SK-N-SH (cell line): ENCODE measurements at regions not wholly inside any gene's neighbourhood (a gene's known extent, or its start where the extent isn't known, plus 50 kb on each side); places are given as distances from the start of the nearest gene placed in this dataset.
A peak's percentile ranks its signal among the peaks of the same experiment; 100 is the strongest.

Source experiments
- CTCF ChIA-PET: fragments of 300-600, 350-600 bp; formaldehyde crosslinking; extraction: SDS; loops from one replicate; lab custom pipeline; 2021; lab: Yijun Ruan, JAX
- POLR2A ChIA-PET: fragments of 350-600 bp; sonication (Branson Sonifier 250); formaldehyde crosslinking; extraction: SDS; loops from one replicate; lab custom pipeline; 2020; ENCODE audit warnings: antibody characterized with exemption, inconsistent platforms; lab: Yijun Ruan, JAX
- DNase-seq: peaks from one replicate; pipeline ENCODE4 v3.0.0; 2012
- H2AFZ ChIP-seq: fragments of 200-600 bp; sonication (generic); 2 replicates; pipeline ENCODE4 v1.8.1; 2016; ENCODE audit warnings: antibody characterized with exemption, mild to moderate bottlenecking, low read depth
- H3F3A ChIP-seq: fragments of 200-600 bp; sonication (generic); replicated peaks from 2 replicates; pipeline ENCODE3; 2016; ENCODE audit warnings: antibody characterized with exemption, mild to moderate bottlenecking; ENCODE audit not compliant: insufficient read depth
- H3K27ac ChIP-seq, 2 experiments: fragments of 200-500 bp in 1 of 2; fragments of 200-600 bp in 1 of 2; sonication (Bioruptor generic) in 1 of 2; sonication (generic), shearing (Covaris generic) in 1 of 2; 2 replicates each; pipeline versions ENCODE4 v1.5.1 to v1.6.1; 2014 to 2016; ENCODE audit warnings: low read depth in 2 of 2, inconsistent platforms in 1 of 2, low read length in 1 of 2, mild to moderate bottlenecking in 1 of 2, mixed read lengths in 1 of 2
- H3K27me3 ChIP-seq: fragments of 200-600 bp; sonication (generic), shearing (Covaris generic); 2 replicates; pipeline ENCODE4 v1.6.1; 2016; ENCODE audit warnings: mixed run types; ENCODE audit not compliant: insufficient read depth
- H3K36me3 ChIP-seq, 2 experiments: fragments of 200-500 bp in 1 of 2; fragments of 200-600 bp in 1 of 2; sonication (Bioruptor generic) in 1 of 2; sonication (generic) in 1 of 2; replicated peaks in 1 of 2; 2 replicates each; pipeline versions ENCODE3 to v1.5.1; 2014 to 2016; ENCODE audit warnings: low read length in 1 of 2, mild to moderate bottlenecking in 1 of 2; ENCODE audit not compliant: insufficient read depth in 2 of 2, control insufficient read depth in 1 of 2
- H3K4me1 ChIP-seq, 2 experiments: fragments of 200-500 bp in 1 of 2; fragments of 200-600 bp in 1 of 2; sonication (Bioruptor generic) in 1 of 2; sonication (generic), shearing (Covaris generic) in 1 of 2; 2 replicates each; pipeline versions ENCODE4 v1.5.1 to v1.6.1; 2014 to 2016; ENCODE audit warnings: low read depth in 1 of 2, low read length in 1 of 2, mixed run types in 1 of 2; ENCODE audit not compliant: insufficient read depth in 2 of 2, control insufficient read depth in 1 of 2
- H3K4me2 ChIP-seq: fragments of 200-600 bp; sonication (generic), shearing (Covaris generic); 2 replicates; pipeline ENCODE4 v1.6.1; 2017; ENCODE audit warnings: mixed run types
- H3K4me3 ChIP-seq, 2 experiments: fragments of 200-500 bp in 1 of 2; fragments of 200-600 bp in 1 of 2; sonication (Bioruptor generic) in 1 of 2; sonication (generic), shearing (Covaris generic) in 1 of 2; 2 replicates each; pipeline versions ENCODE4 v1.5.1 to v1.8.1; 2014 to 2016; ENCODE audit warnings: low read depth in 2 of 2, inconsistent platforms in 1 of 2, low read length in 1 of 2, mild to moderate bottlenecking in 1 of 2, mixed read lengths in 1 of 2, moderate library complexity in 1 of 2
- H3K79me2 ChIP-seq: fragments of 200-600 bp; sonication (generic); 2 replicates; pipeline ENCODE4 v1.8.1; 2017; ENCODE audit warnings: mild to moderate bottlenecking; ENCODE audit not compliant: insufficient read depth
- H3K9ac ChIP-seq: fragments of 200-600 bp; sonication (generic); 2 replicates; pipeline ENCODE4 v1.6.1; 2017; ENCODE audit warnings: mixed run types
- H3K9me2 ChIP-seq: fragments of 200-600 bp; sonication (generic); 2 replicates; pipeline ENCODE4 v1.6.1; 2017; ENCODE audit warnings: mixed run types
- H3K9me3 ChIP-seq: fragments of 200-600 bp; sonication (generic); 2 replicates; pipeline ENCODE4 v1.6.1; 2017; ENCODE audit warnings: mixed run types, mild to moderate bottlenecking, moderate library complexity
- H4K20me1 ChIP-seq: fragments of 200-600 bp; sonication (generic); 2 replicates; pipeline ENCODE4 v1.6.1; 2017; ENCODE audit warnings: mild to moderate bottlenecking, mixed run types; ENCODE audit not compliant: insufficient read depth
- CHD2 ChIP-seq: fragments of 150-350 bp; IDR thresholded peaks from 2 replicates; pipeline ENCODE4 v1.6.1; 2018; ENCODE audit warnings: low read length; ENCODE audit not compliant: partially characterized antibody
- CTCF ChIP-seq: fragments of 200-600 bp; sonication (generic); IDR thresholded peaks from 2 replicates; pipeline ENCODE4 v1.6.1; 2017; ENCODE audit warnings: antibody characterized with exemption, mild to moderate bottlenecking, moderate library complexity
- EP300 ChIP-seq, 2 experiments: IDR thresholded peaks; 2 replicates each; pipeline versions ENCODE4 v1.4.0 to v1.6.1; 2012; ENCODE audit warnings: borderline replicate concordance in 1 of 2, low read depth in 1 of 2, low read length in 1 of 2
- FOSL2 ChIP-seq: IDR thresholded peaks from 2 replicates; pipeline ENCODE4 v1.4.0; 2012; ENCODE audit warnings: low read depth, mild to moderate bottlenecking, moderate library complexity, borderline replicate concordance
- FOXJ3 ChIP-seq: sonication (generic); formaldehyde crosslinking; IDR thresholded peaks from 2 replicates; pipeline ENCODE4 v1.5.1; 2020; ENCODE audit warnings: mild to moderate bottlenecking, missing genetic modification reagents
- FOXM1 ChIP-seq: IDR thresholded peaks from 2 replicates; pipeline ENCODE4 v1.4.0; 2012; ENCODE audit warnings: low read depth, mild to moderate bottlenecking
- GATA2 ChIP-seq: sonication (generic); formaldehyde crosslinking; IDR thresholded peaks from 2 replicates; pipeline ENCODE4 v1.5.0; 2020; ENCODE audit warnings: mild to moderate bottlenecking, missing genetic modification reagents
- JUND ChIP-seq: IDR thresholded peaks from 2 replicates; pipeline ENCODE4 v1.4.0; 2012
- MAX ChIP-seq: IDR thresholded peaks from 2 replicates; pipeline ENCODE4 v1.4.0; 2012; ENCODE audit warnings: low read depth
- MXI1 ChIP-seq: IDR thresholded peaks from 2 replicates; pipeline ENCODE4 v1.6.1; 2012; ENCODE audit warnings: mild to moderate bottlenecking, low read depth, low read length, improper control_type of control experiment
- NRF1 ChIP-seq: IDR thresholded peaks from 2 replicates; pipeline ENCODE4 v1.6.1; 2012; ENCODE audit warnings: low read depth, mild to moderate bottlenecking, low read length
- PBX3 ChIP-seq: IDR thresholded peaks from 2 replicates; pipeline ENCODE4; 2012
- POLR2AphosphoS5 ChIP-seq: IDR thresholded peaks from 2 replicates; pipeline ENCODE4 v1.6.1; 2012; ENCODE audit warnings: low read depth, low read length
- RAD21 ChIP-seq: IDR thresholded peaks from 2 replicates; pipeline ENCODE4 v1.6.1; 2012; ENCODE audit warnings: mild to moderate bottlenecking, low read length
- RCOR1 ChIP-seq: fragments of 150-350 bp; IDR thresholded peaks from 2 replicates; pipeline ENCODE4 v1.6.1; 2017; ENCODE audit warnings: antibody characterized with exemption, low read length
- REST ChIP-seq: IDR thresholded peaks from 2 replicates; pipeline ENCODE4 v1.6.1; 2012; ENCODE audit warnings: mild to moderate bottlenecking, low read depth, low read length, moderate library complexity
- SIN3A ChIP-seq: IDR thresholded peaks from 2 replicates; pipeline ENCODE4 v1.6.1; 2012; ENCODE audit warnings: low read depth, mild to moderate bottlenecking, low read length, moderate library complexity, borderline replicate concordance
- TAF1 ChIP-seq: IDR thresholded peaks from 2 replicates; pipeline ENCODE4 v1.6.1; 2012; ENCODE audit warnings: low read depth, mild to moderate bottlenecking, low read length, moderate library complexity, borderline replicate concordance
- TCF12 ChIP-seq: IDR thresholded peaks from 2 replicates; pipeline ENCODE4 v1.4.0; 2012
- TEAD4 ChIP-seq: IDR thresholded peaks from 2 replicates; pipeline ENCODE4 v1.4.0; 2012; ENCODE audit warnings: mild to moderate bottlenecking, borderline replicate concordance; ENCODE audit not compliant: insufficient read depth
- YY1 ChIP-seq: IDR thresholded peaks from 2 replicates; pipeline ENCODE4 v1.4.0; 2012; ENCODE audit warnings: low read depth, mild to moderate bottlenecking
- WGBS: methylation state at CpG from one replicate; pipeline ENCODE4 v1.1.6; 2017; ENCODE audit warnings: low lambda C conversion rate; 5-methylcytosine and 5-hydroxymethylcytosine counted together

GRCh38 chr10:9297580-9297979, 1243.1 kb downstream of the GATA3 start:
- Histone ChIP-seq H3K27ac (peak overlapping the region in 1 of 2 experiments; percentile 100; a peak in 2 of 4 replicates), H2AFZ (no peak overlapping the region), H3K9me2 (no peaks in the 10 kb centered on the region), H3K4me1 (peaks cover 0 to 38% of the 10 kb centered on the region in 2 experiments; a peak in 2 of 4 replicates), H3K79me2 (no peaks in the 10 kb centered on the region), H3K36me3 (no peaks in the 10 kb centered on the region), H3K27me3 (no peaks in the 10 kb centered on the region), H3K9me3 (no peaks in the 10 kb centered on the region), H4K20me1 (no peaks in the 10 kb centered on the region), H3K9ac (no peak overlapping the region), H3K4me2 (no peak overlapping the region), H3K4me3 (no peak overlapping the region), H3F3A (no peaks in the 10 kb centered on the region)
- WGBS, result 47% methylated on average over 3 of the region's 3 CpGs
- POLR2A ChIA-PET, result no interaction called here
- peak; percentile 32 for DNase-seq
- CTCF ChIA-PET, result interaction anchor here (1.9 to 2.1 kb wide), 2 partner anchors 58 to 60 kb away, joined by 6 to 9 read pairs; no protein-coding TSS in a partner anchor
- no peak for TF ChIP-seq SIN3A
- TF ChIP-seq NRF1, result no peak
- TF ChIP-seq YY1, result no peak
- TF ChIP-seq POLR2AphosphoS5, result no peak
- 0 out of 2 replicates have a peak, but pooled peaks have one; percentile 26 for TF ChIP-seq PBX3
- TF ChIP-seq GATA2 (CRISPR knock-in tag), result peak; percentile 87
- no peak for TF ChIP-seq TAF1
- TF ChIP-seq CTCF, result no peak
- TF ChIP-seq EP300 (IDR thresholded peaks at IDR 0.05; ENCODE audit: borderline replicate concordance in 1 of 2, low read depth in 1 of 2, low read length in 1 of 2), result peak; percentile 11 to 96; a peak in 2 of 4 replicates
- TF ChIP-seq MXI1, result peak; percentile 91
- TF ChIP-seq MAX, result no peak
- peak; percentile 79 for TF ChIP-seq RCOR1
- TF ChIP-seq TCF12, result peak; percentile 44
- no peak for TF ChIP-seq FOXM1
- TF ChIP-seq TEAD4, result no peak
- TF ChIP-seq FOXJ3 (CRISPR knock-in tag), result peak; percentile 51; the same call in 1 of the 2 replicates
- TF ChIP-seq CHD2, result peak; percentile 43
- TF ChIP-seq FOSL2, result no peak
- TF ChIP-seq RAD21, result peak; percentile 52
- TF ChIP-seq REST, result no peak
- no peak for TF ChIP-seq JUND
